HPDE6-E6E7 (cell line): ENCODE measurements at regions not wholly inside any gene's neighbourhood (a gene's known extent, or its start where the extent isn't known, plus 50 kb on each side); places are given as distances from the start of the nearest gene placed in this dataset.
A peak's percentile ranks its signal among the peaks of the same experiment; 100 is the strongest.

Experiments used
- DNase-seq: peaks from one replicate; pipeline ENCODE4 v3.0.0; 2011; ENCODE audit warnings: missing footprints; ENCODE audit errors: extremely low spot score

DNA sequence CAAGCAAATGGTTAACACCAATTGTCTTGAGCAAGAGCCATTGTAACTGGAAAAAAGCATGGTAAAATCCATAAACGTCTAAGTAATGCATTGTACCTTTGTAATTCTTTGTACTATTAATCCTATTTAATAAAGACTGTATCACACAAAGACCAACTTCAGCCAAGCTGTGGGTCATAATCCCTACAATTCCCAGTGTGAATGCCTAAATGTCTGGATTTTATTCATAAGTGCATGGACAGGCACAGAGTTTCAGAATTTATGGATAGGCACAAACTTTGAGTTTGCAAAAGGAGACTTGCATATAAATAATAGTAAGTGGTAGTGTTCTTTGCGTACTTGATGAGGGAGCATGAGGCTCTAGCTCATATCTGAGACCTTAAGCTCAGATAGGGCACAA, 1280.2 kb upstream of the WWC1 start:
- DNase-seq: no peak

DNA sequence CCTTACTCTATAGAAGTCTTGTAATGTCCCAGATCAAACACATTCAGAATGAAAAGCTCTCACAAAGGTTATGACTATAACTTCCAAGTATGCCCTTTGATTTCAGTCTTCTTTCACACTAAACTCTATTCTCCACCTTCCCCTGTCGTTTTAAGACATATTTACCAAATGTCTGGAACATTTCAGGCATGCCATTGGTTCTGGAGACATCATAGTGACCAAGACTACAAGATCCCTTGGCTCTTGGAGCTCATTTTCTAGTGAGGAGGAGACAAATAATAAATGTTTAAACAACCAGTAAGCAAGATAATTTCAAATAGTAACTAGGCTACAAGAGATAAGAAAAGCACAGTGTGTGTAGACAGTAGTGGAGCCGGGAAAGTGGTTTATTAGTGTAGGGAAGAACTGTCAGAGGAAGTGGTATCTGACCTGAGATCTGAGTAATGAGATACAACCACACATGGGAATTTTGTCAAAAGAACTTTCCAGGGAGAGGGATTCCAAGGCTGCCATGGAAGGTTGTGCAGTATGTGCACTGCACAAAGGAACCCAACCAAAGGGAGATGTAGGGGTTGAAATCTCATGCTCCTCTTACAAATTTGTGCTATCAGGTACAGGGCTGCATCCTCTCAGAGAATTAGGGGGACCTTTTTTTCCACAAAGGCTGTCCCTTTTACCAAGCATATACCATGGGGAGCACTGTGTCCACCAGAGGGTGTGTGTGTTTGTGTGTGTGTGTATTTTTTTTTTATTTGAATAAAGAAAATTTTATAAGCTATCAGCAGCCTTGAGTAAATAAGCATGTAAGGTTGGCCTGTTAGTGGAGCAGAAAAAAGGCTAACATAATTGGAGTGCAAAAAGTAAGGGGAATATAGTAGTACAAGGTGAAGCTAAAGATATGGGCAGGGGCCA, 1279.1 kb upstream of the WWC1 start:
- DNase-seq: no peak

DNA sequence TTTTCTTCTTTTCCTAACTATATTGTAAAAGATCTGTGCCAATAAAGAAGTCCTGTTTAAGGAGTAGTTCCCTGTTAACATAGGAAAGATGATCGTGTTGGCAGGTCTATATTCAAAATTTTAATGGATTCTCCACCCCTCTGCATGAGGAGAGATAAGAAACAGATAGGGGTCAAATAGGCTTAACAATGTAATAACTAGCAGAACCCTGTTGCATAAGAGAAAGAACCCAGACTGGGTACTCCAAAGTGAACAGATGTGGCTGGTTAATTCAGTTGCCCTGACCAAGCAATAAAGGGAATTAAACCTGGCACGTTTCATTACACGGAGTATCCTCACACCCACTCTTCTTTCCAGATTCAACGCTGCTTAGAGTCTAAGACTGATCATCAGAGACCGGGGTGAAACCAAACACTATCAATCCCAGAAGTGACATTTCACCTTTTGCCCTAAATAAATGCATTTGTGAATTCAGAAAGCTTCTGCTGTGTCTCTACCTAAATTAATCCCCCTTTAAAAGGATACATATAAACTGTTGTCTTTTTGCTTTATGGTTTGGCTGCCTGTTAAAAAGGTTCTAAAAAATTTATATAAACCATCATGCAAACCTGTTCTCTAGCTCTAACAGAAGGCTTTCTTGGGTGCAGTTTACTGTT, 1276.9 kb upstream of the WWC1 start:
- no peak for DNase-seq

DNA sequence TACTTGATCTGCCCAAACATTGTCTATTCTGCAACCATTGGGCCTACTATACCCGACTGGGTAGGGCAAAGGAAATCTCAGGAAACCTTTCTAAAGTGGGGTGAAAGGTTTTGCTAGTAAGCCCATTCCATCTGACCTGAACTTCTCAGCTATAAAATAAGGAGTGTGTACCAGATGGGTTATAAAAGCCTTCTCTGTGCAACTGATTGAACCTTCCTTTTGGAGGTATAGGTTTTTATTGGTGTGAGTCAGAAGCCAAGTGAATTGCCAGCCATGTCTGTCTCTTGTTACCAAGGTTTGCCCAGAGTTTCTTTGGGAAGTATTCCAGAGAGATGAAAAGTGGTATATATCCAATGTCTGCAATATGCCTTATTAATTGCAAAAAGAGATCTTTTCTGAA, 1271.0 kb upstream of the WWC1 start:
- no peak for DNase-seq

DNA sequence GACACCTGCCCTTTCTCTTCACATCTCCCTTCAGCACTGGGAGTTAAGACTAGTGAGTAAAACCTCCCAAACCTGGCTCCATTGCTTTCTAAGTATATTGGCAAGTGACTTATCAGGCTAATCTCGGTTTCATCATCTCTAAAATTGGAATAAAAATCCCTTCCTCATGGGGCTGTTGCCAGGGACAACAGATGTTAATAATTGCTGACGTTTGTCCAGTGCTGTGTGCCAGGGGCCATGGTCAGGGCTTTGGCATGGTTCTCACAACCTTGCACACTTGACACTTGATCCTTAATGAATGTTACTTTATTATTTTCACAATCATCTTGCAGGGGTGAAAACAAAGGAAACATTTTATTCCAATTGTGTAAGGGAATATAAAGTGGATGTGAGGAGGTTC, 1262.0 kb upstream of the WWC1 start:
- DNase-seq: no peak

DNA sequence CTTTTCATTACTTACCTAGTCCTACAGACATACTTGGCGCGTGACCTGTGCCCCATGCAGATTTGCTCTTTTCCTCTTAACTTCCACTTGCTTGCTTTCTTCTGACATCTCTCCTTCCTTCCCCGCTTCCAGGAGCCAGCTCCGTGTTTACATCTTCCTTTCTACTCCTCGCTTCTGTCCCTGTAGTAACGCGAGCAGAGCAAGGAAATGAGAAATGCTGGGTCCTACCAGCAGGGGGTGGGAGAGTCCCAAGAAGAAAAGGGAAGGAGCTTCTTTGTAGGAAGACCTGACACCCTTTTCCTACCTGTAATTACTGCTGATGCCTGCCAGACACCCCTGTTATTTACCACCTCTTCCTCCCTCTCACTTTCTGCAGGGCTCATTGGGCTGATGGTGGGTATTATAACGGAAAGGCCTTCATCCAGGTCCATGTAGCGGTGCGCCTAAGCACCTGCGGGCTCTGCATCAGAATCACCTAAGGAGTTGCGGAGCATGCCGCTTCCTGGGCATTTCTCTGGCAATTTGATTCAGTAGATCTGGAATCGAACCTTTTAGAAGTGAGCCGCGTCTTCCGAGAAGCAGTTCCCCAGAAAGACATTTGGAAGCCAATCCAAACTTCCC, 1260.8 kb upstream of the WWC1 start:
- no peak for DNase-seq

DNA sequence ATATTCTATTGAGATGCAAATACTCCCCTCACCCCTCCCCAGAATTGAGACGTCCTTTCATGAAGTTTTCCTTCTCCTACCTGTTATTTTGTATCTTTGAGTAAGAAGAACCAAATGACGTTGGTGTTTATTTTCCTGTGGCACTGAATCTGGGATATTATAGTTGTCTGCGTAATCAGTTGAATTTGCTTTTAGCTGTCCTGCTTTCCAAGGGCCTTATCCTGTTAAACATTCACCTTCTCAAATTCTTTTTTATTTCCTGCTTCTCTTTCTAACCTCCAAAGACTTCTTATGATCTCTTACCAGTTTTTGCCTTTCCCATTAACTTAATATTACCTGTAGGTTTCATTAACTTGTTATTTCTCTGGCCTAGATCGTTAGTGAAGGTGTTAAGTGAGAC, 1254.9 kb upstream of the WWC1 start:
- no peak for DNase-seq

DNA sequence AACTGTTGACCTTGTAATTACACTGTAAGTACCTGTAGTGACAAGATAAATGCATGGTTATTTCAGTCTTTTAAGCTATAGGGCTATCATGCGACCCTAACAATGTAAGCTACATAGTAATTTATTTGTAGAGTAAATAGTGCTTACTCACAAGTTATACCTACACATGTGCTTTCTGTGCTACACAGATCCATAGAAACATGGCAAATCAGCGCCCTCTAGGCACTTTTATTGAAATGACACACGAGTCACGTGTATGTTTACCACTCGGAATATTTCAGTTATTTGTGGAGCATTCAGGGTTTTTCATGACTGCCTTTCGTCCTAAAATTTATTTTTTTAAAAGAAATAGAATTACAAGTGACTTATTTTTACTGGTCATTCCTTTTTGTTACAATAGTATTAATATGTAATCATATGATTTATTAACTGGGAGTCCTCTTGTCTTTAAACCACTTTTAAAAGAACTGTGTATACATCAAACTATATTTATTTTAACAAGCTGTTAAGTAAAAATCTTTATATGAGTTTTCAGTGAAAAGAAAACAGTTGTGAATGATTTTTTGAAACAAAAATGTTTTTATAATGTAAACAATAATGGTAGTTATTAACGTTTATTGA, 1242.3 kb upstream of the WWC1 start:
- DNase-seq: peak; percentile 15

DNA sequence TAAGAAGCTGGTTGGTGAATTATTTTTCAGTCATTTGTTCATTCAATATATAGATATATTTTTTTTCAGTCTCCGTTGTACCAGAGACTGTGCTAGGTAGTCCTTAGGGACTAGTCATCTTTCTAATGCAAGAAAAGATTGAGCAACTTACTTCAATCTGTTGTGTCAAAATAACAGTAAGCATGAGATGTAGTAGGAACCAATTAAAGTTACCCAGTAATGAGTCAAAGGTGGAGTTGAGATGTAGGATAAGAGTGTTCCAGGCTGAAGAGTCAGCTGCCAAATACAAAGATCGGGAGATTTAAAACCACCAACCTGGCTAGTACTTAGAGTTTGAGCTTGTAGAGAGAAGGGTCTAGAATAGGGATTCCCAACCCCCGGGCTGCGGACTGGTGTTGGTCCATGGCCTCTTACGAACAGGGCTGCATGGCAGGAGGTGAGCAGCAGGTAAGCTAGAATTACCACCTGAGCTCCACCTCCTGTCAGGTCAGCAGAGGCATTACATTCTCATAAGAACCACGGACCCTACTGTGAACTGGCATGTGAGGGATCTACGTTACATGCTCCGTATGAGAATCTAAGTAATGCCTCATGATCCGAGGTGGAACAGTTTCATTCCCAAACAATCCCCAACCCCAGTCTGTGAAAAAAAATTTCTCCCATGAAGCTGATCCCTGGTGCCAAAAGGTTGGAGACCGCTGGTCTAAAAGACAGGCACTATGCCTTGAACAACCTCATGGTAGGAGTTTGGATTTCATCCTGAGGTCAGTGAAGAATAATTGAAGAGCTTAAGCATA, 1241.5 kb upstream of the WWC1 start:
- no peak for DNase-seq

DNA sequence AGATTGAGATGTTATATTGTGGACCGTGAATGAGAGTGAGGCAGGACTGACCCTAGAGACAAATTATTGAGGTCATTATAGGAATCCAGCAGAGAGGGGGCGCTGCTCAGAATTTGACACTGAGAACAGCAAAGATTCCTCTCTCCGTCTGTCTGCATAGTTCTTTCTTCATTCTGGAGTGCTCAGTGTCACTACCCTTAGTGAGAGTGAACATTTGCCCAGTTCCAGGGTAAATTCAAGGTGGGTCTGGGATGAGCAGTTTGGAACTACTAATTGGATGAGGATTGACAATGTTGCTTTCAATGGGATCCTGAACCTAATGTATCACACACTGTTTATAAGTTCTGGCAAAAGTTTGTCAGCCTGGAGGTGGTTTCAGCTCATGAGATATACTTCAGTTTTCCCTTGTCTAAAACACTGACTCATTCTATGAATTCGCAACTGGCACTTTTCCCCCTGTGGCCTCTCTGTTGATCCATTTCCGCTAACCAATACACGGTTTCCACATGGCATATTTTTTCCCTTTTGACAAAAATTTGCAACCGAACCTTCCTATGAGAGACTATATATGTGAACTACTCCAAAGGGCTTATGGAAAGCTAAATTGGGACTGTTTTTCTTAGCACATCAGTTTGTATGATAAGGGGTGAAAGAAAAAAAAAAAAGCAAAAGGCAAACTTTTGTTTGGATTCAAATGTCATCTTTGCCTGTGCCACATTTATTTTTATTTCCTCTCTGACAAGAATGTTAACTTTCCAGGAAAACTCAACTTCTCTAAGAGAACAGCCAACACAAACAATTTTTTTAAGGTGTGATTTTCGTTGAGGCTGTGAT, 1240.7 kb upstream of the WWC1 start:
- no peak for DNase-seq

DNA sequence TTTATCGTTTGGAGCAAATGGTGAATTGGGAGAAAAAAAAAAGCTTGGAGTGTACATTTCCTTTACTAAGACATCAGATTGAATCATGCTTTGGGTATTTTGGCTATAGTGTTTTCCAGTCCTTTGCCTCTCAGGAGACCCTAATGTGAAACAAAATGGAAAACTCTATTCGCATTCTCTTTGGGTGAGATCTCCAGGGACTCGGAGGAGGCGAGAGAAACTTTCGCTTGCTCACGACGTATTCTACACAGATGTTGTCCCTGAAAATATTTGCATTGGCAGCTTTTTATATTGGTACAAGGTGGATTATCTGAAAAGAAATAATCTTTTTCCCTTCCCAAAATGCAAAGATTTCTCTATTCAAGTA, 1240.1 kb upstream of the WWC1 start:
- no peak for DNase-seq

DNA sequence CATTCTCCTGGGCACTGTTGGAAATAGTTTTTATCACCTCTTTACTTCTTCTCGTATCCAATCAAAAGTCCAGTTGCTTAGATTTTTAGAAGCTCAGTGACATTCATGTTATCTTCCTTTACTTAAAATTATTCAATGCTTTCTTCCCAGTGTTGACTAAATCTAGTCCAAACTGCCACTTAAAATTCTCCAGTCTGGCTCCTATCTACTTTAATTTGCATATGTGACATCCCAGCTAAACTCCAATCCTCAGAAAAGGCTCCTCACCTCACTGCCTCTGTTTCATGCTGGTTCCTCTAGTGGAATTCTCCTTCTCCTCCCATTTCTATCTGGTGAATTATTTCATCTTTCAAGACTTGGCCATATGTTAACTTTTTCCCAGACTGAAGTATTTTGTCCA, 1238.7 kb upstream of the WWC1 start:
- DNase-seq: no peak

DNA sequence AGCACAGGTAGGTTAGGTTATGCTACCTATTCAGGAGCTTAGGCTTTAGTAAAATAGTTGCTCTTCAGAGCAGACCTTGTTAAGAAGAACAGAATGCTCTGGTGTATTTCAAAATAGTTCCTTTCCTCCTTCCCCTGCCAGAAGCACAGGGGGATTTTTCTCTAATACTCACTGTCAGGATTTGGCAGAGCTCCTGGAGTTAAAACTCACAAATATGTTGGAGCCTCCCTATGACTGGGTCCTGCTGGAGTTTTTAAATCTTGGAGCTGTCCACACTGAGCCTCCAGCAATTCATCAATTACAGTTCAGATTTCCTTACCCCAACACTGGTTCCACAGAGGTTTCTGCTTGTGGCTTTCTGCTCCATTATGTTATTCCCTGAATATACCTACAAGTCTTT, 1233.8 kb upstream of the WWC1 start:
- no peak for DNase-seq

DNA sequence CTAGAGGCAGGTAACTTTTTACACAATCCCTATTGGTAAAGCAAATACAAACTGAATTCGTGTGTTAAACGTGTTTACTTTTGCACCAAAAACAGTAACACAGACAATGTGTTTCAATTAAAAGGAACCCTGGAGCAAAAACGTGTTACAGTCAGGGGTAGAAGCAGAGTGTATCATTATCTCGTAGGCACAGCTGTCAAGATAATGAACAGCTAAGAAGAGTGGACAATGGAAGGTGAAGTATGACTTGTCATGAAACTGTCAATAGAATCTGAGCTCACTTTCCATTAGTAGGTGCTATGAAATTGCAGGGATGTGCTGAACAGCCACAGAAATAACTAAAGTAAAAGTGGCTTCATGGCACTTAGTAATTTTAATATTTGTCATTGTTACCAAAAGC, 1229.8 kb upstream of the WWC1 start:
- DNase-seq: no peak

DNA sequence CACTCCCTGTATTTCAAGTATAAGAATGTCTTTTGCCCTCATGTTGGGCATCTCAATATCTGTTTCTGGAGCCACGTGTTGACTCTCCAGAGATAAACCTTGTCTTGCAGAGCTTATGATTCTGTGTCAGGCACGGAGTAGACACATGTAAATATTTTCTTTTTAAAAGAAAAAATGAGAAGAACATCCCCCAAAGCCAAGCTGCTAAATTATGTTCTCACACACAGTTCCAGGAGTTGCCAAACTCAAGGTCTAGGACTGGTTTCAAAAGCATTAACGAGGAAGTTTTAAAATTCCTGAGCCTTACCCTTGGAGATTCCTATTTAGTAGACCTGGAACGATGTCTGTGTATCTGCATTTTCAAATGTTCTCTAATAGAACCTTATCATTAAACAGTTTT, 1228.3 kb upstream of the WWC1 start:
- no peak for DNase-seq

DNA sequence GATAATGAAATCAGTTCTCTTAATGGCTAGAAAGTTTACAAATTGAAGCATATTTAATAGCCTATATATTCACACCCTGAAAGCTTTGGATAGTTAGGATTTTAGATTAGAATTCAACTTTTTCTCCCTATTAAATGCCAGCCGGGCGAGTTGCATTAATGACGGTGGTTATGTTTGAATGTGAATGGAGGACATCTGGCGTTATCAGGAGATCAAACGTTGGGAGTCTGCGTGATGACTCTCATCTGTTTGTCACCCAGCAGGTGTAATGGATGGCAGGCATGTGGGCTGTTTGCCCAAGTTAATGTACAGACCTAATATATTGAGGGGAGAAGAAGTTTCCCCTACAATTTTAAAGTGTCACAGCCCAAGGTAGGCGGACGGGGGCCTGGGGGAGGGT, 1227.7 kb upstream of the WWC1 start:
- DNase-seq: no peak

DNA sequence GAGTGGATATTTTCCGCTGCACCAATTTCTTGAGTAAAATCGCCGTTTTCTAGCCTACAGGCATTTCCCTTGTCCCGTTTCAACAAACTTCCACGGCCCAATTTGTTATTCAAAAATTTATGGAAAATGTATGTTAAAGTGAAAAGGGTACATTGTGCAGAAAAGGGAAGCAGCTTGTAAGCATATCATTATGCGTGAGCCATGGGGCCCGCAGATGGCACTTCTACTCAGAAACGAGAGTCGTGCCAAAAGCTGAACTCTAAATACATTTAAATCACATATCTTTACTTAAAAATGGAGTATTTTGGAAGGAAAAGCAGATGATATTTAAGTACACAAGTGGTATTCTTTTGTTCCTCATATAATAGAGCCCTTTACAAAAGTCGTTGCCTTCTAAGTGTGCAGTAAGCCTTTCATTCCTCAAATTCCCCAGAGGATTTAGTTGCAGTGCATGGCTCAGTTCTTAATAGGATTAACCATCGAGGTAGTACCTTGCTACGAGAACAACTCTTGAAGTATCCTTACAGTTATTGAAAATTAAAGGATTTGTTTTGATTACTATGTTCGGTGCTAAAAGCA, 1227.2 kb upstream of the WWC1 start:
- DNase-seq: no peak

DNA sequence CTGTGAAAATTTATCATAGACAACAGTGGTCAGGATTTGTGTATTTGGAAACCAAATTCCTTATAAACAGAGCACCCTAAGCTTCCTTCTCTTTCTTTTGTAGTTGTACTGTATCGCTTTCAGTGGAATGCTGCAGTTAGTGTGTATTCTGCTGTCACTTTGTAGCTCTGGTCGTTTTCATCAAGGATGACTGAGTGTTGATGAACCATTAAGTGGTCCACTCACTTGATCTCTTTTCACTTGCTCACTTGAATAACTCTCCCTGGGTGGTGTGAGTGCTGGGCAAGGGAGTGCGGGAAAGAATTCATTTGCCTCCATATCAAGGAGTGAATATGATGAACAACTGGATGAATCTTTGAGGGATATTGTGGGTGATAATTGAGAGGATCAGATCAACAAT, 1225.7 kb upstream of the WWC1 start:
- DNase-seq: no peak

DNA sequence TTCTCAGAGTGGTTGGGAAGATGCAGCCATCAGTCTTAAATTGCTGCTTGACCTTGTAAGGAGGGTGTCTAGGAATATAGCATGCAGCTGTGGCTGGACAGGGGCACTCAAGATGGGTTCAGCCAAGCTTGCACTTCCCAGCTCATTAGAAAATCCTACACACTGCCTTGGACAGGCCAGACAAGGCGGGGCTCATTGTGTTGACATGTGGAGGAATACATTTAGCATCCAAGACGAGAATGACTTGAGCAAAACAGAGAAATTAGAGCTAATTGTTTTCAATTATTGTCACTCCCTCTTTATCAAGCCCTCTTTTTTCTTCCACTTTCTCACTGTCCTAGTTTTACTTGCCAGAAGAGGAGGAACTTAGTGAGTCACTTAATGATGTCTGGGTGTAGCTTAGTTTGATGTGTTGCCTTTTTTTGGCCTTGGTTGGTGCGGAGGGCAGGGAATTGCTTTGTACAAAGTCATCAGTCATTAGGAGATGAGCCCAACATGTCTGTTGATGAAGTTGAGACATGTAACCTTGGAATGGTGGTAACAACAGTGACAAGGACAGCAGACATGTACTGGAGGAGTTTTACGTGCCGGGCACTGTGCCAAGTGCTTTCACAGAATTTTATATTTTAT, 1219.3 kb upstream of the WWC1 start:
- no peak for DNase-seq

DNA sequence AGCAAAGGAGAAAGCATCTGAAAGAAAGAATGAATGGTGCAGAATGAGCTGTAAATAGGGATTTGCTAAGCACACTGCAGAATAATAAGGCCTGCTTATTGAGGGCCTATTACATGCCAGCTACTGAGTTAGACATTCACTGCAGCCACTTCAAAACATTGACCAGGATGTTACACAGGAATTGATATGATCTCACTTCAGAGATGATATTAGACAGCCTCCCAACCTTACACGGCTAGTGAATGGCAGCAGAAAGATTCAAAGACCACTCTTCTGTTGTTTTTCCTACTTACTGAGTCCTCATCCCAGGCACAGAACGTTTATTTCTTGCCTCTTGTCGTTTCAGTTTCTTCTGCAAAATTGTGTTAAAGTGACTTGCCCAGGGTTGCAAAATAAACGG, 1209.9 kb upstream of the WWC1 start:
- DNase-seq: no peak
